Rectal smooth muscle tissue (tissue), 1 donor: ENCODE measurements at regions not wholly inside any gene's neighbourhood (a gene's known extent, or its start where the extent isn't known, plus 50 kb on each side); places are given as distances from the start of the nearest gene placed in this dataset.
A peak's percentile ranks its signal among the peaks of the same experiment; 100 is the strongest.
"Not testable (repeated sequence)": the region's sequence is repeated elsewhere in the genome, so short reads cannot be mapped to it uniquely, and the experiment has no call there.

Experiments
- H3K27ac ChIP-seq: one replicate; pipeline ENCODE4 v1.7.0; 2013; ENCODE audit warnings: low read depth, low read length, inconsistent platforms
- H3K27me3 ChIP-seq: one replicate; pipeline ENCODE4 v1.7.0; 2013; ENCODE audit warnings: low read length; ENCODE audit not compliant: control insufficient read depth, insufficient read depth
- H3K36me3 ChIP-seq: one replicate; pipeline ENCODE4 v1.7.0; 2013; ENCODE audit warnings: low read length; ENCODE audit not compliant: control insufficient read depth, insufficient read depth
- H3K4me1 ChIP-seq: one replicate; pipeline ENCODE4 v1.7.0; 2013; ENCODE audit warnings: low read length; ENCODE audit not compliant: control insufficient read depth, insufficient read depth
- H3K4me3 ChIP-seq: one replicate; pipeline ENCODE4 v1.7.0; 2013; ENCODE audit warnings: low read length
- H3K9ac ChIP-seq: one replicate; pipeline ENCODE4 v1.7.0; 2013; ENCODE audit warnings: low read length

- H3K27ac ChIP-seq, H3K36me3 ChIP-seq, H3K27me3 ChIP-seq, H3K9ac ChIP-seq, H3K4me1 ChIP-seq, H3K4me3 ChIP-seq: not testable (repeated sequence)
These were observed 1834.2 kb downstream of the FOXD4L5 start for GRCh38 chr9:63450836-63451235.

DNA sequence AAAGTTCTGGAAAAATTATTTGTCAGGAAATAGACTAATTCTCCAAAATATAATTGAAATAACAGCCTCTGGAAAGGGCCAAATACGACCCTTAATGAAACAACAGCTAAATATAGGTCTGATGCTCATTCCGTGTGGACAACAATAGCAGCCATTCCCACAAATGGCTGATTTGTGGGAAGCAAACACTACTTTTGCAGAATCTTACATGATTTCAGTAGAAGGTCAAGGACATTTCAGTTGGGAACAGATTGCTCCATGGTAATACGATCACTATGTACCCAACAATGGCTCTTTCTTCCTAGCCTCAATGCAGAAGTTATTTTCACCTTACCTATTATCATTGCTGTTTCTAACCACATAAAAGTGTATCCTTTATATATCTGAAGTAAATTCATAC, 1859.9 kb downstream of the FOXD4L5 start:
- H3K27me3 ChIP-seq, H3K9ac ChIP-seq, H3K4me1 ChIP-seq, H3K27ac ChIP-seq, H3K4me3 ChIP-seq, H3K36me3 ChIP-seq: not testable (repeated sequence)

- H3K4me3 ChIP-seq, H3K27ac ChIP-seq, H3K27me3 ChIP-seq, H3K4me1 ChIP-seq, H3K9ac ChIP-seq, H3K36me3 ChIP-seq: not testable (repeated sequence)
These were observed 1894.1 kb downstream of the FOXD4L5 start for GRCh38 chr9:63390897-63391296.

- H3K27ac ChIP-seq, H3K4me1 ChIP-seq, H3K36me3 ChIP-seq, H3K27me3 ChIP-seq, H3K9ac ChIP-seq, H3K4me3 ChIP-seq: not testable (repeated sequence)
These were observed 1899.5 kb downstream of the FOXD4L5 start for GRCh38 chr9:63385479-63385878.

- not testable (repeated sequence) for H3K4me3 ChIP-seq, H3K27ac ChIP-seq, H3K36me3 ChIP-seq, H3K9ac ChIP-seq, H3K4me1 ChIP-seq, H3K27me3 ChIP-seq
These were observed 1905.1 kb downstream of the FOXD4L5 start for GRCh38 chr9:63379864-63380263.

DNA sequence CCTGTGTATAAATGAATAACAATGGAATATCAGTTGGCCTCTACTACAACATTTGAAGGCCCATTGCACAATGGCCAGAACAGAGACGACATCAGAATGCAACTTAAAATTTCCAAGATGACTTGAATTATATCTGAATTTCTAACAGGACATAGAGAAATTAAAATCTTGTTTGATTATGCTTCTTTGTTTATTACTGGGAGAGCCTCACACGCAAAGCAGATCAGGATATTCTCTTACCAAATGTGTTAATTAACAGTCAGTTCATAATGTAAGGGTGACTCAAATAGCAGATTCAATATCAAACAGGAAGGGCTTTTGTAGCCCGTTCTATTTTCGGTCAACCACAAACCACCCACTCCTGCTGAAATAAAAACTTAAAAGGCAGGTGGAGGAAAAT, 1930.8 kb downstream of the FOXD4L5 start:
- H3K36me3 ChIP-seq, H3K9ac ChIP-seq, H3K27ac ChIP-seq, H3K4me3 ChIP-seq, H3K27me3 ChIP-seq, H3K4me1 ChIP-seq: not testable (repeated sequence)

DNA sequence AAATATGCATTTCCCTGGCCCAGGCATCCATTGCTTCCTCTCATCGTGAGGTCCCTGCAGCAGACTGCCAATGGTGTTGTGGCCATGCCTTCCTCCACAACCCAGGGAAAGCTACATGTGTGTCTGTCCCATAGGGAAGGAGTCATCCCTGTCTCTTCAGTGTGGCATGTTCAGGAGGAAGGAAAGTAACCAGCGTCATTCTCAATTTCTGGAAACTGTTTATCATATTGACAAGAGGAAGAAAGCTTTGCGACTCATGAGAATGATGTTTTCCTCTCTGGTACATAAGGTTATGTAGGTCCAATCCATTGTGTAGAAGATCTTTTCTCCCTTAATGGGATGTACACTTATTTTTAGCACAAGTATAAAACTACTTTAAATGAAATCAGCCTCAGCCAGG, 1937.7 kb downstream of the FOXD4L5 start:
- not testable (repeated sequence) for H3K36me3 ChIP-seq, H3K9ac ChIP-seq, H3K4me1 ChIP-seq, H3K4me3 ChIP-seq, H3K27ac ChIP-seq, H3K27me3 ChIP-seq

DNA sequence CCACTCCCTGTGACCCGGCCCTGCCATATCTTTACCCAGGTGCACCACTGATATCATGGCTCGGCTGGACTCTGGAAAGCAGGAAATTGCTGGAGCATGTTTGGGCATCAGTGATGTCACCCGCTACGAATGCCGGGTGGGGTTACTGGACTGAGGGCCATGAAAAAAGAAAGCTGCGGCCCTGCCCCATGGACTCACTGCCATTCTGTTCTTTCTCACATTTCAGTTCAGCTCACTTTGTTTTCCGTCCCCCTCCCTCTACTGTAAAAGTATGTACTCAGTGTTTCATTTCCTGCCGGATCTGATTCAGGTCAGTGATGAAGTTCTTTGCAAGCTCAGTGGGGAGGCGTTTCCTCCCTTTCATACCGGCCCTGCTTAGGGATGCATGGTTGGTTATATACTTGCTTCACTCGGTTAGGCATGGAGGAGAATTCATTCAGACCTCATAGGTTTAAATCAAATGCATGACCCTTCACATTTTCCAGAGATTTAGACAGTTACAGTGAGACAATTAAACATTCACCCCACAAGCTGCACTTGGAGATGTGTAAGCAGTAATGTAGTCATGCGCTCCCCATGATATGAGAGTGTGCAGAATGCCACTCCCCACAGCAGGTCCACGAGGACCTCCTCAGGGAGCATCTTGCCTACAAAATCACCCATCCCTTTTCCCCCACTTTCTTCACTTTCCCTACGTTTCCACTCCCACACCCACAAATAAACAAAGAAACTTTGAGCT, 1938.5 kb downstream of the FOXD4L5 start:
- not testable (repeated sequence) for H3K27ac ChIP-seq, H3K27me3 ChIP-seq, H3K36me3 ChIP-seq, H3K4me1 ChIP-seq, H3K4me3 ChIP-seq, H3K9ac ChIP-seq

DNA sequence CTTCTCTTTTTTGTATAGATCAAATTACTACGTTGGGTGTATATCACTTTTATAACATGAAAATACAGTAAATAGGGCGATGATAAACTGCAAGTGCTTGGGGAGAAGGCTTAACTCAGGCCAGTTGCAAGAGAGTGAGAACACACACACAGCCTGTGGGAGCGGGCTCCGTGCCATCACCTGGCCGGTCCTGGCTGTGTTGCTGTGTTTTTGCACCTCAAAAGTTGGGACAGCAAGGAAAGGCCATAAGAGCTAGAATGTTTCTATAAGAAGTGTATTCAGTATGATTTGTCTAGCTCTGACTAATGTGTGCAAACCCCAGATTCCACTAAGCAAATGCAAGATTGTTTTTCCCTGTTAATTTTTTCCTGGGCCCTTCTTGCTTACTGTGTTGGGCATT, 1940.6 kb downstream of the FOXD4L5 start:
- H3K27ac ChIP-seq, H3K27me3 ChIP-seq, H3K36me3 ChIP-seq, H3K9ac ChIP-seq, H3K4me1 ChIP-seq, H3K4me3 ChIP-seq: not testable (repeated sequence)

GRCh38 chr9:63342528-63342927, 1942.5 kb downstream of the FOXD4L5 start:
- not testable (repeated sequence) for H3K9ac ChIP-seq, H3K4me1 ChIP-seq, H3K4me3 ChIP-seq, H3K36me3 ChIP-seq, H3K27me3 ChIP-seq, H3K27ac ChIP-seq

GRCh38 chr9:63337899-63338604, 1947.0 kb downstream of the FOXD4L5 start:
- H3K9ac ChIP-seq, H3K4me1 ChIP-seq, H3K36me3 ChIP-seq, H3K4me3 ChIP-seq, H3K27me3 ChIP-seq: not testable (repeated sequence)
- peak overlapping the region; percentile 48 for H3K27ac ChIP-seq

DNA sequence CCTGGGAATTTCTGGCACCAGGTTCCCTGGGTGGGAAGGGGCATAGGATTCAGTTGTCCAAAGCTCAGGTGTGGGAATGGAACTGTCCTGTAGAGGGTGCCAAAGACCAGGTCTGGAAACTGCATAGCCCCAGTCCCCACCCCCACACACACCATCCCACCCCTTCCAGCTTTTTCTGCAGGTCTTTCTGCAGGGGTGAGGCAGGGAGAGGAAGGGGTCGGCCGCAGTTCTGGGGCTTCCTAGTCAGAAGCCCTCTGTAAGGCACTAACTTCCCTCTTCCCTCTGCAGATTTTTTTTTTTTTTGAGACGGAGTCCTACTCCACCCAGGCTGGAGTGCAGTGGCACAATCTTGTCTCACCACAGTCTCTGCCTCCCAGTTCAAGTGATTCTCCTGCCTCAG, 1949.7 kb downstream of the FOXD4L5 start:
- not testable (repeated sequence) for H3K9ac ChIP-seq, H3K4me3 ChIP-seq, H3K4me1 ChIP-seq, H3K36me3 ChIP-seq, H3K27me3 ChIP-seq, H3K27ac ChIP-seq

- not testable (repeated sequence) for H3K27me3 ChIP-seq, H3K9ac ChIP-seq, H3K4me1 ChIP-seq, H3K36me3 ChIP-seq, H3K4me3 ChIP-seq, H3K27ac ChIP-seq
These were observed 1950.8 kb downstream of the FOXD4L5 start for GRCh38 chr9:63334187-63334586.
